K562 (cell line): ENCODE measurements at regions not wholly inside any gene's neighbourhood (a gene's known extent, or its start where the extent isn't known, plus 50 kb on each side); places are given as distances from the start of the nearest gene placed in this dataset.

ENCODE experiments used
- ARID2 ChIP-seq: fragments of 450-650 bp; IDR thresholded peaks from 2 replicates; pipeline ENCODE4 v1.6.1; 2017; ENCODE audit warnings: antibody characterized with exemption, mild to moderate bottlenecking
- MTA3 ChIP-seq: fragments of 450-650 bp; formaldehyde crosslinking; IDR thresholded peaks from 2 replicates; pipeline ENCODE4 v1.6.1; 2017; ENCODE audit warnings: mild to moderate bottlenecking, borderline replicate concordance
- NCOA1 ChIP-seq: fragments of 450-650 bp; IDR thresholded peaks from 2 replicates; pipeline ENCODE4 v1.6.1; 2016; ENCODE audit warnings: low read depth
- NRF1 ChIP-seq, 2 experiments: fragments of 450-650 bp; IDR thresholded peaks in 1 of 2; conservative IDR thresholded peaks in 1 of 2; 2 replicates each; pipeline ENCODE4 v1.6.1; 2014; ENCODE audit warnings: mild to moderate bottlenecking in 2 of 2
- POLR2A ChIP-seq: fragments of 450-650 bp; conservative IDR thresholded peaks from 2 replicates; pipeline ENCODE4 v1.6.1; 2016
- RNF2 ChIP-seq: sonication (generic); IDR thresholded peaks from 2 replicates; pipeline ENCODE4 v1.6.1; 2016
- SMARCC2 ChIP-seq: fragments of 450-650 bp; IDR thresholded peaks from 2 replicates; pipeline ENCODE4 v1.6.1; 2017; ENCODE audit warnings: antibody characterized with exemption, moderate library complexity, mild to moderate bottlenecking, low read depth
- ZSCAN29 ChIP-seq: fragments of 450-650 bp; IDR thresholded peaks from 2 replicates; pipeline ENCODE4 v1.6.1; 2017
- ZZZ3 ChIP-seq: fragments of 450-650 bp; IDR thresholded peaks from 2 replicates; pipeline ENCODE4 v1.6.1; 2016; ENCODE audit warnings: antibody characterized with exemption, mild to moderate bottlenecking, moderate library complexity
- TF ChIP-seq, protein P1 (sequence below): sonication (generic); formaldehyde crosslinking; IDR thresholded peaks from 2 replicates; pipeline ENCODE4 v1.8.0; 2022; ENCODE audit warnings: missing genetic modification reagents, mild to moderate bottlenecking, borderline replicate concordance

DNA sequence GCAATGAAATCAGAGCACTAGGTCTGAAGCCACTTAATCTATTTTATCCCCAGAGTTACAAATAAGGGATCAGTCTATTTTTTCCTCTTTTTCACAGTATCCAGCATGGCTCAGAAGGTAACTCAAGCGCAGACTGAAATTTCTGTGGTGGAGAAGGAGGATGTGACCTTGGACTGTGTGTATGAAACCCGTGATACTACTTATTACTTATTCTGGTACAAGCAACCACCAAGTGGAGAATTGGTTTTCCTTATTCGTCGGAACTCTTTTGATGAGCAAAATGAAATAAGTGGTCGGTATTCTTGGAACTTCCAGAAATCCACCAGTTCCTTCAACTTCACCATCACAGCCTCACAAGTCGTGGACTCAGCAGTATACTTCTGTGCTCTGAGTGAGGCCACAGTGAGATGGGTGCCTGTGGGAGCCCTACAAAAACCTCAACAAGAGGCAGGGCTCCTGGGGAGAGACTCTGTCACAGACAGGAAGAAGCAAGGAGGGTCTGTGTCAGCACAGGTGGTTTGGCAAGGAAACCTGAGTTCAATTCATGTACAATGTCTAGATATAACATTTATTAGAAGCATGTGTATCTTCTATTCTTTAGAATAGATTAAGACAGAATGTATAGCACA lies 334.3 kb upstream of the OR4E1 start:
- TF ChIP-seq RNF2 (no peak), MTA3 (no peak), ZZZ3 (no peak), SMARCC2 (no peak), ARID2 (no peak), ZSCAN29 (no peak), POLR2A (no peak), NRF1 (conservative IDR thresholded peaks at IDR 0.05 in 1 of 2, IDR thresholded peaks at IDR 0.05 in 1 of 2) (no peak), NCOA1 (no peak)
- TF ChIP-seq, protein P1, sequence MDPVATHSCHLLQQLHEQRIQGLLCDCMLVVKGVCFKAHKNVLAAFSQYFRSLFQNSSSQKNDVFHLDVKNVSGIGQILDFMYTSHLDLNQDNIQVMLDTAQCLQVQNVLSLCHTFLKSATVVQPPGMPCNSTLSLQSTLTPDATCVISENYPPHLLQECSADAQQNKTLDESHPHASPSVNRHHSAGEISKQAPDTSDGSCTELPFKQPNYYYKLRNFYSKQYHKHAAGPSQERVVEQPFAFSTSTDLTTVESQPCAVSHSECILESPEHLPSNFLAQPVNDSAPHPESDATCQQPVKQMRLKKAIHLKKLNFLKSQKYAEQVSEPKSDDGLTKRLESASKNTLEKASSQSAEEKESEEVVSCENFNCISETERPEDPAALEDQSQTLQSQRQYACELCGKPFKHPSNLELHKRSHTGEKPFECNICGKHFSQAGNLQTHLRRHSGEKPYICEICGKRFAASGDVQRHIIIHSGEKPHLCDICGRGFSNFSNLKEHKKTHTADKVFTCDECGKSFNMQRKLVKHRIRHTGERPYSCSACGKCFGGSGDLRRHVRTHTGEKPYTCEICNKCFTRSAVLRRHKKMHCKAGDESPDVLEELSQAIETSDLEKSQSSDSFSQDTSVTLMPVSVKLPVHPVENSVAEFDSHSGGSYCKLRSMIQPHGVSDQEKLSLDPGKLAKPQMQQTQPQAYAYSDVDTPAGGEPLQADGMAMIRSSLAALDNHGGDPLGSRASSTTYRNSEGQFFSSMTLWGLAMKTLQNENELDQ (CRISPR knock-in tag) = no peak
